ENCODE measurements at regions not wholly inside any gene's neighbourhood (a gene's known extent, or its start where the extent isn't known, plus 50 kb on each side); places are given as distances from the start of the nearest gene placed in this dataset.

DNA sequence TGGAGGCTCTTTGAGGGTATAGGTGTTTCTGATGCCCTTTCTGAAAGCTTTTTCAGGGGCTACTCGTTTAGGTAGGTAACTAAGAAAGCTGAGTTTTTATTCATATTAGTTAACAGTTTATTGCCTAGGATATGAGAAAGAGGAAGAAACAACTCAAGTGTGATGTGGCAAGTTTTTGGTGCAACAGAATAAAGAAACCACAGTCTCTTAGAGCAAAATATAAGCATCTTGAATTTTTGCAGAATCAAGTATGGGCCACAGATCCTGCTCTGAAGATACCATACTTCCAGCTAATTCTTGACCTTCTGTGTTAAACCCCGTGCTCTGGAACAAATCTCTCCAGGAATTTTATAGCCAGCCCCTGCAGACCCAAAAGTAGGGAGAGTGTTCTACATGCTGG is 147.7 kb upstream of the SLC1A4 start:
- TF ChIP-seq POLR2A (IDR thresholded peaks at IDR 0.05): no peak
- TF ChIP-seq, protein P1, sequence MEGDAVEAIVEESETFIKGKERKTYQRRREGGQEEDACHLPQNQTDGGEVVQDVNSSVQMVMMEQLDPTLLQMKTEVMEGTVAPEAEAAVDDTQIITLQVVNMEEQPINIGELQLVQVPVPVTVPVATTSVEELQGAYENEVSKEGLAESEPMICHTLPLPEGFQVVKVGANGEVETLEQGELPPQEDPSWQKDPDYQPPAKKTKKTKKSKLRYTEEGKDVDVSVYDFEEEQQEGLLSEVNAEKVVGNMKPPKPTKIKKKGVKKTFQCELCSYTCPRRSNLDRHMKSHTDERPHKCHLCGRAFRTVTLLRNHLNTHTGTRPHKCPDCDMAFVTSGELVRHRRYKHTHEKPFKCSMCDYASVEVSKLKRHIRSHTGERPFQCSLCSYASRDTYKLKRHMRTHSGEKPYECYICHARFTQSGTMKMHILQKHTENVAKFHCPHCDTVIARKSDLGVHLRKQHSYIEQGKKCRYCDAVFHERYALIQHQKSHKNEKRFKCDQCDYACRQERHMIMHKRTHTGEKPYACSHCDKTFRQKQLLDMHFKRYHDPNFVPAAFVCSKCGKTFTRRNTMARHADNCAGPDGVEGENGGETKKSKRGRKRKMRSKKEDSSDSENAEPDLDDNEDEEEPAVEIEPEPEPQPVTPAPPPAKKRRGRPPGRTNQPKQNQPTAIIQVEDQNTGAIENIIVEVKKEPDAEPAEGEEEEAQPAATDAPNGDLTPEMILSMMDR (IDR thresholded peaks at IDR 0.05): no peak
